Astrocyte (in vitro differentiated cells and primary cell): ENCODE measurements at regions not wholly inside any gene's neighbourhood (a gene's known extent, or its start where the extent isn't known, plus 50 kb on each side); places are given as distances from the start of the nearest gene placed in this dataset.

ENCODE experiments used
- EZH2 ChIP-seq: IDR thresholded peaks from 2 replicates; pipeline ENCODE4 v1.6.1; 2012; ENCODE audit warnings: mild to moderate bottlenecking, low read length, inconsistent platforms; ENCODE audit not compliant: insufficient read depth
- TF ChIP-seq, protein P1 (sequence below): IDR thresholded peaks from 2 replicates; pipeline ENCODE4 v1.5.1; 2011; ENCODE audit warnings: low read depth, mild to moderate bottlenecking, inconsistent platforms, low read length, moderate library complexity; ENCODE audit not compliant: insufficient read depth

DNA sequence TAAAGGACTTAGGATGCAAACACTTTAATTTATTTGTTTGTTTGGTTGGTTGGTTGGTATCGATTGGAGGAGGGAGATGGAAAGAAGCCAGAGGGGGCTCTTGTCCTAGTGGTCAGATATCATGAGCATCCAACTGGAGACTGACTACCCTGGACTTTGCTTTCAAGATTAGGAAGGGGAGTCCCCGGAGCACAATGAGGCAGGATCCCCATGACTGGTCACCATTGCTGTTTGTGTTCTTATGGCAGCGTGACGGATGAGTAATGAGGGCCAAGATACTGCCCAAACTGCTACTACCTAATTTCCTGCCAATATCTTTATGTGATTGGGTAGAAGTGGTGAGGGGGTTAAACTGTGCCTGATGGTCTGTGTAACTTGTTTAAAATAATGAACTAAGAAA lies 354.6 kb upstream of the ROPN1 start:
- TF ChIP-seq, protein P1, sequence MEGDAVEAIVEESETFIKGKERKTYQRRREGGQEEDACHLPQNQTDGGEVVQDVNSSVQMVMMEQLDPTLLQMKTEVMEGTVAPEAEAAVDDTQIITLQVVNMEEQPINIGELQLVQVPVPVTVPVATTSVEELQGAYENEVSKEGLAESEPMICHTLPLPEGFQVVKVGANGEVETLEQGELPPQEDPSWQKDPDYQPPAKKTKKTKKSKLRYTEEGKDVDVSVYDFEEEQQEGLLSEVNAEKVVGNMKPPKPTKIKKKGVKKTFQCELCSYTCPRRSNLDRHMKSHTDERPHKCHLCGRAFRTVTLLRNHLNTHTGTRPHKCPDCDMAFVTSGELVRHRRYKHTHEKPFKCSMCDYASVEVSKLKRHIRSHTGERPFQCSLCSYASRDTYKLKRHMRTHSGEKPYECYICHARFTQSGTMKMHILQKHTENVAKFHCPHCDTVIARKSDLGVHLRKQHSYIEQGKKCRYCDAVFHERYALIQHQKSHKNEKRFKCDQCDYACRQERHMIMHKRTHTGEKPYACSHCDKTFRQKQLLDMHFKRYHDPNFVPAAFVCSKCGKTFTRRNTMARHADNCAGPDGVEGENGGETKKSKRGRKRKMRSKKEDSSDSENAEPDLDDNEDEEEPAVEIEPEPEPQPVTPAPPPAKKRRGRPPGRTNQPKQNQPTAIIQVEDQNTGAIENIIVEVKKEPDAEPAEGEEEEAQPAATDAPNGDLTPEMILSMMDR: no peak
- TF ChIP-seq EZH2: no peak
